Liver (tissue), 8 donors: ENCODE measurements at regions not wholly inside any gene's neighbourhood (a gene's known extent, or its start where the extent isn't known, plus 50 kb on each side); places are given as distances from the start of the nearest gene placed in this dataset.

Experiments used
- DNase-seq: peaks from one replicate; pipeline ENCODE4 v3.0.0-alpha.2; 2017; ENCODE audit warnings: low spot score
- H3K27ac ChIP-seq, 2 donors: one replicate each; pipeline ENCODE4 v1.7.0; 2013; ENCODE audit warnings: inconsistent platforms in 2 of 2, low read length in 2 of 2, control low read depth in 1 of 2, low read depth in 1 of 2, mild to moderate bottlenecking in 1 of 2
- H3K27me3 ChIP-seq, 4 donors: one replicate each; pipeline versions ENCODE4 v1.6.1 to v1.7.0; 2013; ENCODE audit warnings: low read length in 3 of 4, inconsistent platforms in 1 of 4, mild to moderate bottlenecking in 1 of 4, moderate library complexity in 1 of 4; ENCODE audit not compliant: control insufficient read depth in 4 of 4, insufficient read depth in 4 of 4
- H3K36me3 ChIP-seq, 4 donors: one replicate each; pipeline versions ENCODE4 v1.6.1 to v1.7.0; 2013; ENCODE audit warnings: low read length in 3 of 4, mild to moderate bottlenecking in 3 of 4, low read depth in 1 of 4, moderate library complexity in 1 of 4; ENCODE audit not compliant: control insufficient read depth in 4 of 4, insufficient read depth in 3 of 4
- H3K4me1 ChIP-seq, 4 donors: one replicate each; pipeline versions ENCODE4 v1.6.1 to v1.7.0; 2013; ENCODE audit warnings: low read length in 3 of 4, mild to moderate bottlenecking in 3 of 4, moderate library complexity in 1 of 4; ENCODE audit not compliant: control insufficient read depth in 4 of 4, insufficient read depth in 4 of 4
- H3K4me3 ChIP-seq, 3 donors: one replicate each; pipeline versions ENCODE4 v1.6.1 to v1.7.0; 2013; ENCODE audit warnings: low read length in 3 of 3, control low read depth in 1 of 3, low read depth in 1 of 3, mild to moderate bottlenecking in 1 of 3
- H3K9ac ChIP-seq, 2 donors: one replicate each; pipeline ENCODE4 v1.7.0; 2013; ENCODE audit warnings: low read length in 2 of 2, mild to moderate bottlenecking in 2 of 2, moderate library complexity in 2 of 2, control low read depth in 1 of 2, low read depth in 1 of 2
- H3K9me3 ChIP-seq, 4 donors: one replicate each; pipeline versions ENCODE4 v1.6.1 to v1.7.0; 2013; ENCODE audit warnings: low read length in 3 of 4; ENCODE audit not compliant: control insufficient read depth in 4 of 4
- ATF3 ChIP-seq: IDR thresholded peaks from 2 replicates; pipeline ENCODE4 v1.6.1; 2016; ENCODE audit warnings: antibody characterized with exemption
- CTCF ChIP-seq: fragments of 150-350 bp; IDR thresholded peaks from 2 replicates; pipeline ENCODE4 v1.5.1; 2017; ENCODE audit warnings: improper control_type of control experiment, low read depth, low read length; ENCODE audit not compliant: missing input control
- EGR1 ChIP-seq, 2 donors: IDR thresholded peaks; 2 replicates each; pipeline ENCODE4 v1.6.1; 2016 to 2018; ENCODE audit warnings: antibody characterized with exemption in 2 of 2, low read depth in 2 of 2
- FOXA1 ChIP-seq: IDR thresholded peaks from 2 replicates; pipeline ENCODE4 v1.6.1; 2016; ENCODE audit warnings: antibody characterized with exemption
- FOXA2 ChIP-seq: IDR thresholded peaks from 2 replicates; pipeline ENCODE4 v1.6.1; 2016; ENCODE audit warnings: antibody characterized with exemption
- GABPA ChIP-seq, 2 donors: IDR thresholded peaks in 1 of 2; conservative IDR thresholded peaks in 1 of 2; 2 replicates each; pipeline ENCODE4 v1.6.1; 2016; ENCODE audit warnings: antibody characterized with exemption in 2 of 2, mild to moderate bottlenecking in 1 of 2, moderate library complexity in 1 of 2
- HNF4A ChIP-seq, 2 donors: conservative IDR thresholded peaks; 2 replicates each; pipeline ENCODE4 v1.6.1; 2016; ENCODE audit warnings: antibody characterized with exemption in 2 of 2, mild to moderate bottlenecking in 2 of 2
- HNF4G ChIP-seq: IDR thresholded peaks from 2 replicates; pipeline ENCODE4 v1.6.1; 2016; ENCODE audit warnings: antibody characterized with exemption
- JUND ChIP-seq, 2 donors: IDR thresholded peaks; 2 replicates each; pipeline ENCODE4 v1.6.1; 2016; ENCODE audit warnings: antibody characterized with exemption in 2 of 2
- MAX ChIP-seq: IDR thresholded peaks from 2 replicates; pipeline ENCODE4 v1.6.1; 2016; ENCODE audit warnings: antibody characterized with exemption
- NR2F2 ChIP-seq: IDR thresholded peaks from 2 replicates; pipeline ENCODE4 v1.6.1; 2016; ENCODE audit warnings: antibody characterized with exemption
- RAD21 ChIP-seq, 2 donors: IDR thresholded peaks; 2 replicates each; pipeline ENCODE4 v1.6.1; 2016; ENCODE audit warnings: antibody characterized with exemption in 2 of 2, mild to moderate bottlenecking in 2 of 2
- REST ChIP-seq: IDR thresholded peaks from 2 replicates; pipeline ENCODE4 v1.6.1; 2016; ENCODE audit warnings: antibody characterized with exemption, mild to moderate bottlenecking
- RXRA ChIP-seq, 2 donors: IDR thresholded peaks; 2 replicates each; pipeline ENCODE4 v1.6.1; 2017 to 2018; ENCODE audit warnings: antibody characterized with exemption in 2 of 2, mild to moderate bottlenecking in 1 of 2
- SP1 ChIP-seq: IDR thresholded peaks from 2 replicates; pipeline ENCODE4 v1.6.1; 2018; ENCODE audit warnings: antibody characterized with exemption, mild to moderate bottlenecking
- TAF1 ChIP-seq: conservative IDR thresholded peaks from 2 replicates; pipeline ENCODE4 v1.6.1; 2016; ENCODE audit warnings: antibody characterized with exemption, mild to moderate bottlenecking
- YY1 ChIP-seq: IDR thresholded peaks from 2 replicates; pipeline ENCODE4 v1.6.1; 2016; ENCODE audit warnings: antibody characterized with exemption, mild to moderate bottlenecking
- ZBTB33 ChIP-seq: IDR thresholded peaks from 2 replicates; pipeline ENCODE4 v1.6.1; 2016; ENCODE audit warnings: antibody characterized with exemption
- WGBS: extraction: QIAGEN DNeasy Blood & Tissue Kit; methylation state at CpG from one replicate; pipeline ENCODE4 v1.1.7; 2013; 5-methylcytosine and 5-hydroxymethylcytosine counted together
- donor health status: healthy.
- donor health status: healthy.
- donor health status: healthy.
- donor health status: healthy.
- donor health status: healthy.

GRCh38 chr4:147088146-147088545, 142.5 kb upstream of the TTC29 start (continued):
- TF ChIP-seq ZBTB33 = no peak
- no peak for TF ChIP-seq SP1
- TF ChIP-seq RXRA (IDR thresholded peaks at IDR 0.05) = no peak
- no peak for TF ChIP-seq ATF3
- no peak for TF ChIP-seq EGR1 (IDR thresholded peaks at IDR 0.05; ENCODE audit: low read depth in 2 of 2)
- TF ChIP-seq YY1 = no peak
- no peak for TF ChIP-seq HNF4G
- TF ChIP-seq JUND (IDR thresholded peaks at IDR 0.05) = no peak
- no peak for TF ChIP-seq FOXA1

- Histone ChIP-seq H3K4me3 (no peak overlapping the region), H3K27me3 (peaks cover 0 to 8% (median 0%) of the 10 kb centered on the region in 4 donors), H3K27ac (no peak overlapping the region), H3K36me3 (no peaks in the 10 kb centered on the region), H3K4me1 (no peaks in the 10 kb centered on the region), H3K9me3 (no peaks in the 10 kb centered on the region), H3K9ac (no peak overlapping the region)
- WGBS = 58% methylated on average over 5 of the region's 5 CpGs
- TF ChIP-seq FOXA1 (no peak), ATF3 (no peak), SP1 (no peak), ZBTB33 (no peak), HNF4G (no peak), NR2F2 (no peak), YY1 (no peak), FOXA2 (no peak), CTCF (no peak), HNF4A (conservative IDR thresholded peaks at IDR 0.05) (no peak), RXRA (IDR thresholded peaks at IDR 0.05) (no peak), RAD21 (IDR thresholded peaks at IDR 0.05) (no peak), REST (no peak), GABPA (IDR thresholded peaks at IDR 0.05 in 1 of 2, conservative IDR thresholded peaks at IDR 0.05 in 1 of 2) (no peak), EGR1 (IDR thresholded peaks at IDR 0.05; ENCODE audit: low read depth in 2 of 2) (no peak), MAX (no peak), JUND (IDR thresholded peaks at IDR 0.05) (no peak), TAF1 (no peak)
- DNase-seq = no peak
Observed at GRCh38 chr4:147090486-147090885, 144.8 kb upstream of the TTC29 start.
